SK-N-SH (cell line): ENCODE measurements at regions not wholly inside any gene's neighbourhood (a gene's known extent, or its start where the extent isn't known, plus 50 kb on each side); places are given as distances from the start of the nearest gene placed in this dataset.

Source experiments
- CTCF ChIA-PET: fragments of 300-600, 350-600 bp; formaldehyde crosslinking; extraction: SDS; loops from one replicate; lab custom pipeline; 2021; lab: Yijun Ruan, JAX
- POLR2A ChIA-PET: fragments of 350-600 bp; sonication (Branson Sonifier 250); formaldehyde crosslinking; extraction: SDS; loops from one replicate; lab custom pipeline; 2020; ENCODE audit warnings: antibody characterized with exemption, inconsistent platforms; lab: Yijun Ruan, JAX
- DNase-seq: peaks from one replicate; pipeline ENCODE4 v3.0.0; 2012
- H2AFZ ChIP-seq: fragments of 200-600 bp; sonication (generic); 2 replicates; pipeline ENCODE4 v1.8.1; 2016; ENCODE audit warnings: antibody characterized with exemption, mild to moderate bottlenecking, low read depth
- H3F3A ChIP-seq: fragments of 200-600 bp; sonication (generic); replicated peaks from 2 replicates; pipeline ENCODE3; 2016; ENCODE audit warnings: antibody characterized with exemption, mild to moderate bottlenecking; ENCODE audit not compliant: insufficient read depth
- H3K27ac ChIP-seq, 2 experiments: fragments of 200-500 bp in 1 of 2; fragments of 200-600 bp in 1 of 2; sonication (Bioruptor generic) in 1 of 2; sonication (generic), shearing (Covaris generic) in 1 of 2; 2 replicates each; pipeline versions ENCODE4 v1.5.1 to v1.6.1; 2014 to 2016; ENCODE audit warnings: low read depth in 2 of 2, inconsistent platforms in 1 of 2, low read length in 1 of 2, mild to moderate bottlenecking in 1 of 2, mixed read lengths in 1 of 2
- H3K27me3 ChIP-seq: fragments of 200-600 bp; sonication (generic), shearing (Covaris generic); 2 replicates; pipeline ENCODE4 v1.6.1; 2016; ENCODE audit warnings: mixed run types; ENCODE audit not compliant: insufficient read depth
- H3K36me3 ChIP-seq, 2 experiments: fragments of 200-500 bp in 1 of 2; fragments of 200-600 bp in 1 of 2; sonication (Bioruptor generic) in 1 of 2; sonication (generic) in 1 of 2; replicated peaks in 1 of 2; 2 replicates each; pipeline versions ENCODE3 to v1.5.1; 2014 to 2016; ENCODE audit warnings: low read length in 1 of 2, mild to moderate bottlenecking in 1 of 2; ENCODE audit not compliant: insufficient read depth in 2 of 2, control insufficient read depth in 1 of 2
- H3K4me1 ChIP-seq, 2 experiments: fragments of 200-500 bp in 1 of 2; fragments of 200-600 bp in 1 of 2; sonication (Bioruptor generic) in 1 of 2; sonication (generic), shearing (Covaris generic) in 1 of 2; 2 replicates each; pipeline versions ENCODE4 v1.5.1 to v1.6.1; 2014 to 2016; ENCODE audit warnings: low read depth in 1 of 2, low read length in 1 of 2, mixed run types in 1 of 2; ENCODE audit not compliant: insufficient read depth in 2 of 2, control insufficient read depth in 1 of 2
- H3K4me2 ChIP-seq: fragments of 200-600 bp; sonication (generic), shearing (Covaris generic); 2 replicates; pipeline ENCODE4 v1.6.1; 2017; ENCODE audit warnings: mixed run types
- H3K4me3 ChIP-seq, 2 experiments: fragments of 200-500 bp in 1 of 2; fragments of 200-600 bp in 1 of 2; sonication (Bioruptor generic) in 1 of 2; sonication (generic), shearing (Covaris generic) in 1 of 2; 2 replicates each; pipeline versions ENCODE4 v1.5.1 to v1.8.1; 2014 to 2016; ENCODE audit warnings: low read depth in 2 of 2, inconsistent platforms in 1 of 2, low read length in 1 of 2, mild to moderate bottlenecking in 1 of 2, mixed read lengths in 1 of 2, moderate library complexity in 1 of 2
- H3K79me2 ChIP-seq: fragments of 200-600 bp; sonication (generic); 2 replicates; pipeline ENCODE4 v1.8.1; 2017; ENCODE audit warnings: mild to moderate bottlenecking; ENCODE audit not compliant: insufficient read depth
- H3K9ac ChIP-seq: fragments of 200-600 bp; sonication (generic); 2 replicates; pipeline ENCODE4 v1.6.1; 2017; ENCODE audit warnings: mixed run types
- H3K9me2 ChIP-seq: fragments of 200-600 bp; sonication (generic); 2 replicates; pipeline ENCODE4 v1.6.1; 2017; ENCODE audit warnings: mixed run types
- H3K9me3 ChIP-seq: fragments of 200-600 bp; sonication (generic); 2 replicates; pipeline ENCODE4 v1.6.1; 2017; ENCODE audit warnings: mixed run types, mild to moderate bottlenecking, moderate library complexity
- H4K20me1 ChIP-seq: fragments of 200-600 bp; sonication (generic); 2 replicates; pipeline ENCODE4 v1.6.1; 2017; ENCODE audit warnings: mild to moderate bottlenecking, mixed run types; ENCODE audit not compliant: insufficient read depth
- CTCF ChIP-seq: fragments of 200-600 bp; sonication (generic); IDR thresholded peaks from 2 replicates; pipeline ENCODE4 v1.6.1; 2017; ENCODE audit warnings: antibody characterized with exemption, mild to moderate bottlenecking, moderate library complexity
- EZH2phosphoT487 ChIP-seq: fragments of 200-600 bp; sonication (generic); IDR thresholded peaks from 2 replicates; pipeline ENCODE4 v1.6.1; 2017; ENCODE audit warnings: low read depth, mixed run types, mild to moderate bottlenecking, antibody characterized with exemption, moderate library complexity, borderline replicate concordance
- FOSL2 ChIP-seq: IDR thresholded peaks from 2 replicates; pipeline ENCODE4 v1.4.0; 2012; ENCODE audit warnings: low read depth, mild to moderate bottlenecking, moderate library complexity, borderline replicate concordance
- GATA2 ChIP-seq: sonication (generic); formaldehyde crosslinking; IDR thresholded peaks from 2 replicates; pipeline ENCODE4 v1.5.0; 2020; ENCODE audit warnings: mild to moderate bottlenecking, missing genetic modification reagents
- MEF2A ChIP-seq: IDR thresholded peaks from 2 replicates; pipeline ENCODE4 v1.4.0; 2012; ENCODE audit warnings: low read depth, borderline replicate concordance
- PBX3 ChIP-seq: IDR thresholded peaks from 2 replicates; pipeline ENCODE4; 2012
- RAD21 ChIP-seq: IDR thresholded peaks from 2 replicates; pipeline ENCODE4 v1.6.1; 2012; ENCODE audit warnings: mild to moderate bottlenecking, low read length
- SMC3 ChIP-seq: IDR thresholded peaks from 2 replicates; pipeline ENCODE4 v1.6.1; 2012; ENCODE audit warnings: low read depth, low read length, improper control_type of control experiment
- TCF12 ChIP-seq: IDR thresholded peaks from 2 replicates; pipeline ENCODE4 v1.4.0; 2012
- YY1 ChIP-seq: IDR thresholded peaks from 2 replicates; pipeline ENCODE4 v1.4.0; 2012; ENCODE audit warnings: low read depth, mild to moderate bottlenecking
- WGBS: methylation state at CpG from one replicate; pipeline ENCODE4 v1.1.6; 2017; ENCODE audit warnings: low lambda C conversion rate; 5-methylcytosine and 5-hydroxymethylcytosine counted together

- POLR2A ChIA-PET, result no interaction called here
- WGBS, result 6% methylated on average over 6 of the region's 6 CpGs
Measured at GRCh38 chr1:90134175-90134955, 139.5 kb downstream of the ZNF326 start.

GRCh38 chr1:90133133-90133532, 138.2 kb downstream of the ZNF326 start:
- no peaks in the 10 kb centered on the region; the same call in 1 of the 2 replicates for H3K27me3 ChIP-seq
- H3K79me2 ChIP-seq, result no peaks in the 10 kb centered on the region
- H3K4me3 ChIP-seq, result no peak overlapping the region
- WGBS, result 6% methylated on average over 2 of the region's 2 CpGs
- H3K9me3 ChIP-seq, result no peaks in the 10 kb centered on the region
- ChIA-PET CTCF (interaction anchor here (0.6 to 3.2 kb wide), 3 partner anchors 9 to 19 kb away, joined by 3 to 9 read pairs (median 5); no protein-coding TSS in a partner anchor), POLR2A (no interaction called here)
- no peaks in the 10 kb centered on the region for H4K20me1 ChIP-seq
- H3F3A ChIP-seq, result no peaks in the 10 kb centered on the region
- H3K9me2 ChIP-seq, result no peaks in the 10 kb centered on the region
- no peak overlapping the region for H3K4me2 ChIP-seq
- H2AFZ ChIP-seq, result no peak overlapping the region
- H3K9ac ChIP-seq, result no peak overlapping the region
- H3K36me3 ChIP-seq, result no peaks in the 10 kb centered on the region
- peak; percentile 24 for DNase-seq
- no peak overlapping the region for H3K27ac ChIP-seq
- H3K4me1 ChIP-seq, result peaks cover 0 to 8% of the 10 kb centered on the region in 2 experiments; a peak in 3 of 4 replicates
- peak; percentile 65 for TF ChIP-seq RAD21
- no peak for TF ChIP-seq EZH2phosphoT487
- TF ChIP-seq TCF12, result no peak
- peak; percentile 25 for TF ChIP-seq SMC3
- no peak for TF ChIP-seq PBX3
- TF ChIP-seq MEF2A, result no peak
- no peak for TF ChIP-seq YY1
- TF ChIP-seq CTCF, result peak; percentile 63
- TF ChIP-seq GATA2 (CRISPR knock-in tag), result no peak

More at GRCh38 chr1:90134175-90134955, 139.5 kb downstream of the ZNF326 start:
- H3K9me3 ChIP-seq, result no peaks in the 10 kb centered on the region
- no peak overlapping the region for H3K9ac ChIP-seq
- H3K27ac ChIP-seq, result no peak overlapping the region
- no peaks in the 10 kb centered on the region for H3K36me3 ChIP-seq
- CTCF ChIA-PET, result interaction anchor here (1.6 to 3.2 kb wide), 2 partner anchors 10 to 20 kb away, joined by 5 to 9 read pairs; no protein-coding TSS in a partner anchor
- DNase-seq, result no peak
- no peak overlapping the region for H3K4me3 ChIP-seq
- H4K20me1 ChIP-seq, result no peaks in the 10 kb centered on the region
- H3K4me2 ChIP-seq, result no peak overlapping the region
- no peak overlapping the region for H2AFZ ChIP-seq
- H3K9me2 ChIP-seq, result no peaks in the 10 kb centered on the region
- no peaks in the 10 kb centered on the region; the same call in 1 of the 2 replicates for H3K27me3 ChIP-seq
- H3K4me1 ChIP-seq, result peaks cover 0 to 8% of the 10 kb centered on the region in 2 experiments; a peak in 3 of 4 replicates
- no peaks in the 10 kb centered on the region for H3K79me2 ChIP-seq
- no peak for TF ChIP-seq FOSL2
- peak; percentile 8; the same call in 1 of the 2 replicates for TF ChIP-seq GATA2 (CRISPR knock-in tag)
- H3F3A ChIP-seq, result no peaks in the 10 kb centered on the region
